HG03097 (cell line): ENCODE measurements at regions not wholly inside any gene's neighbourhood (a gene's known extent, or its start where the extent isn't known, plus 50 kb on each side); places are given as distances from the start of the nearest gene placed in this dataset.

ENCODE experiments used
- ATAC-seq: cut with Tn5 transposase; IDR thresholded peaks from one replicate; pipeline ENCODE4 v1.9.1; 2021; ENCODE audit not compliant: unreplicated experiment, low FRiP score

- ATAC-seq = no peak
Measured at GRCh38 chr6:165091121-165091785, 218.2 kb downstream of the C6orf118 start.

GRCh38 chr6:165090242-165090641 is 219.2 kb downstream of the C6orf118 start:
- no peak for ATAC-seq

GRCh38 chr6:165086814-165087213 is 222.6 kb downstream of the C6orf118 start:
- no peak for ATAC-seq

GRCh38 chr6:165082636-165083035 is 226.8 kb downstream of the C6orf118 start:
- ATAC-seq = no peak

GRCh38 chr6:165081944-165082532 is 227.4 kb downstream of the C6orf118 start:
- no peak for ATAC-seq

GRCh38 chr6:165077876-165078275 is 231.5 kb downstream of the C6orf118 start:
- ATAC-seq = no peak

GRCh38 chr6:165071906-165072305 is 237.5 kb downstream of the C6orf118 start:
- ATAC-seq = no peak

- ATAC-seq = no peak
Measured at GRCh38 chr6:165060720-165061119, 248.7 kb downstream of the C6orf118 start.

- ATAC-seq = no peak
Measured at GRCh38 chr6:165059032-165059431, 250.4 kb downstream of the C6orf118 start.

GRCh38 chr6:165056292-165056691 is 253.1 kb downstream of the C6orf118 start:
- no peak for ATAC-seq

- no peak for ATAC-seq
Measured at GRCh38 chr6:165055231-165055630, 254.2 kb downstream of the C6orf118 start.

- no peak for ATAC-seq
Measured at GRCh38 chr6:165052561-165053480, 256.6 kb downstream of the C6orf118 start.

- no peak for ATAC-seq
Measured at GRCh38 chr6:165049362-165049761, 260.0 kb downstream of the C6orf118 start.

GRCh38 chr6:165047952-165048351 is 261.5 kb downstream of the C6orf118 start:
- ATAC-seq = no peak

GRCh38 chr6:165045631-165046030 is 263.8 kb downstream of the C6orf118 start:
- ATAC-seq = no peak

- ATAC-seq = no peak
Measured at GRCh38 chr6:165042912-165043311, 266.5 kb downstream of the C6orf118 start.

- ATAC-seq = no peak
Measured at GRCh38 chr6:165040440-165040839, 269.0 kb downstream of the C6orf118 start.

GRCh38 chr6:165034271-165034741 is 275.1 kb downstream of the C6orf118 start:
- no peak for ATAC-seq

GRCh38 chr6:165031502-165031901 is 277.9 kb downstream of the C6orf118 start:
- ATAC-seq = no peak

GRCh38 chr6:165025040-165025439 is 284.4 kb downstream of the C6orf118 start:
- no peak for ATAC-seq

- no peak for ATAC-seq
Measured at GRCh38 chr6:165019681-165020080, 289.7 kb downstream of the C6orf118 start.
